Stomach smooth muscle (tissue), 2 donors: ENCODE measurements at regions not wholly inside any gene's neighbourhood (a gene's known extent, or its start where the extent isn't known, plus 50 kb on each side); places are given as distances from the start of the nearest gene placed in this dataset.

Source experiments
- H3K27ac ChIP-seq: one replicate; pipeline ENCODE4 v1.7.0; 2013; ENCODE audit warnings: mild to moderate bottlenecking, low read length, inconsistent platforms
- H3K27me3 ChIP-seq, 2 donors: one replicate each; pipeline ENCODE4 v1.7.0; 2013; ENCODE audit warnings: low read length in 2 of 2; ENCODE audit not compliant: insufficient read depth in 2 of 2, control insufficient read depth in 1 of 2
- H3K36me3 ChIP-seq, 2 donors: one replicate each; pipeline ENCODE4 v1.7.0; 2013; ENCODE audit warnings: low read length in 2 of 2; ENCODE audit not compliant: control insufficient read depth in 2 of 2, insufficient read depth in 2 of 2
- H3K4me1 ChIP-seq: one replicate; pipeline ENCODE4 v1.7.0; 2013; ENCODE audit warnings: low read length; ENCODE audit not compliant: control insufficient read depth, insufficient read depth
- H3K4me3 ChIP-seq, 2 donors: one replicate each; pipeline ENCODE4 v1.7.0; 2013; ENCODE audit warnings: low read length in 2 of 2
- H3K9ac ChIP-seq, 2 donors: one replicate each; pipeline ENCODE4 v1.7.0; 2013; ENCODE audit warnings: low read length in 2 of 2, mild to moderate bottlenecking in 1 of 2
- H3K9me3 ChIP-seq, 2 donors: one replicate each; pipeline ENCODE4 v1.7.0; 2013; ENCODE audit warnings: low read length in 2 of 2; ENCODE audit not compliant: control insufficient read depth in 2 of 2
- donor health status: healthy.
- donor health status: Pancreatic carcinoma.

- Histone ChIP-seq H3K36me3 (no peaks in the 10 kb centered on the region), H3K9ac (no peak overlapping the region), H3K9me3 (no peaks in the 10 kb centered on the region), H3K4me3 (no peak overlapping the region), H3K27ac (no peak overlapping the region), H3K4me1 (peaks cover 8% of the 10 kb centered on the region), H3K27me3 (no peaks in the 10 kb centered on the region)
Observed at GRCh38 chr3:194079702-194080172, 56.2 kb upstream of the HES1 start.

- Histone ChIP-seq H3K4me3 (no peak overlapping the region), H3K27me3 (no peaks in the 10 kb centered on the region), H3K27ac (no peak overlapping the region), H3K4me1 (peaks cover 8% of the 10 kb centered on the region), H3K36me3 (no peaks in the 10 kb centered on the region), H3K9ac (no peak overlapping the region), H3K9me3 (no peaks in the 10 kb centered on the region)
Observed at GRCh38 chr3:194080436-194080835, 55.5 kb upstream of the HES1 start.

GRCh38 chr3:194080913-194081800, 54.8 kb upstream of the HES1 start:
- no peak overlapping the region for H3K9ac ChIP-seq
- no peaks in the 10 kb centered on the region for H3K27me3 ChIP-seq
- H3K9me3 ChIP-seq: no peaks in the 10 kb centered on the region
- no peak overlapping the region for H3K4me3 ChIP-seq
- peaks cover 8% of the 10 kb centered on the region for H3K4me1 ChIP-seq
- H3K27ac ChIP-seq: no peak overlapping the region
- no peaks in the 10 kb centered on the region for H3K36me3 ChIP-seq

GRCh38 chr3:194081826-194082225, 54.1 kb upstream of the HES1 start:
- no peak overlapping the region for H3K27ac ChIP-seq
- no peak overlapping the region for H3K9ac ChIP-seq

GRCh38 chr3:194082743-194083636, 53.0 kb upstream of the HES1 start:
- H3K4me1 ChIP-seq: peaks cover 11% of the 10 kb centered on the region
- H3K36me3 ChIP-seq: no peaks in the 10 kb centered on the region
- no peak overlapping the region for H3K4me3 ChIP-seq
- no peaks in the 10 kb centered on the region for H3K9me3 ChIP-seq
- no peak overlapping the region for H3K27ac ChIP-seq
- no peak overlapping the region for H3K9ac ChIP-seq
- peaks cover 0 to 2% of the 10 kb centered on the region in 2 donors for H3K27me3 ChIP-seq

More at GRCh38 chr3:194081826-194082225, 54.1 kb upstream of the HES1 start:
- no peaks in the 10 kb centered on the region for H3K27me3 ChIP-seq
- no peaks in the 10 kb centered on the region for H3K36me3 ChIP-seq
- peaks cover 8% of the 10 kb centered on the region for H3K4me1 ChIP-seq
- H3K4me3 ChIP-seq: no peak overlapping the region
- H3K9me3 ChIP-seq: no peaks in the 10 kb centered on the region

- Histone ChIP-seq H3K4me1 (peaks cover 11% of the 10 kb centered on the region), H3K27me3 (peaks cover 0 to 2% of the 10 kb centered on the region in 2 donors), H3K27ac (no peak overlapping the region), H3K4me3 (no peak overlapping the region), H3K9me3 (no peaks in the 10 kb centered on the region), H3K36me3 (no peaks in the 10 kb centered on the region), H3K9ac (no peak overlapping the region)
Observed at GRCh38 chr3:194083637-194084224, 52.2 kb upstream of the HES1 start.

GRCh38 chr3:194084284-194084683, 51.7 kb upstream of the HES1 start:
- H3K9me3 ChIP-seq: no peaks in the 10 kb centered on the region
- peaks cover 0 to 2% of the 10 kb centered on the region in 2 donors for H3K27me3 ChIP-seq
- no peak overlapping the region for H3K27ac ChIP-seq
- H3K4me1 ChIP-seq: peaks cover 13% of the 10 kb centered on the region
- no peak overlapping the region for H3K9ac ChIP-seq
- H3K36me3 ChIP-seq: no peaks in the 10 kb centered on the region
- no peak overlapping the region for H3K4me3 ChIP-seq
